ENCODE measurements at regions not wholly inside any gene's neighbourhood (a gene's known extent, or its start where the extent isn't known, plus 50 kb on each side); places are given as distances from the start of the nearest gene placed in this dataset.

DNA sequence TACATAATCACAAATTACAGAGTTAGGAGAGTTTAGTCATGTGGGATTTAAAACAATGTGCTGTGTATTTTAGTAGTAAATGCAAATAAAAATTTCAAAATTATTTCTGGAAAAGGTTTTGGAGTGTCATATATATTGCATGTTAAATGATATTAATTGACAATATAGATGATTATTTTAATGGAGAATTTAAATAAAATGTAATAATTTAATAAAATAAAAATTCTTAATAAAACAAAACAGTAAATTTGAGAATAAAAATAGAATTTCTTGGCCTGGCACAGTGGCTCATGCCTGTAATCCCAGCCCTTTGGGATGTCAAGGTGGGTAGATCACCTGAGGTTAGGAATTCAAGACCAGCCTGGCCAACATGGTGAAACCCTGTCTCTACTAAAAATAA lies 1442.8 kb upstream of the ALCAM start:
- no peaks in the 10 kb centered on the region for H3K36me3 ChIP-seq (ENCODE audit: control insufficient read depth in 3 of 3, insufficient read depth in 3 of 3, low read length in 3 of 3)
- H3K27ac ChIP-seq (ENCODE audit: low read depth, low read length): no peak overlapping the region
- no peak overlapping the region for H3K4me3 ChIP-seq (ENCODE audit: low read length in 3 of 3)
- H3K27me3 ChIP-seq (ENCODE audit: control insufficient read depth in 3 of 3, insufficient read depth in 3 of 3, low read length in 3 of 3): no peaks in the 10 kb centered on the region
- H3K9ac ChIP-seq (ENCODE audit: low read depth in 1 of 3, low read length in 3 of 3): no peak overlapping the region
- H3K9me3 ChIP-seq (ENCODE audit: control insufficient read depth in 3 of 3, low read length in 3 of 3): no peaks in the 10 kb centered on the region
- no peaks in the 10 kb centered on the region for H3K4me1 ChIP-seq (ENCODE audit: control insufficient read depth in 3 of 3, insufficient read depth in 3 of 3, low read length in 3 of 3)

GRCh38 chr3:103924544-103924943 lies 1442.2 kb upstream of the ALCAM start:
- no peaks in the 10 kb centered on the region for H3K36me3 ChIP-seq (ENCODE audit: control insufficient read depth in 3 of 3, insufficient read depth in 3 of 3, low read length in 3 of 3)

GRCh38 chr3:103926936-103927335 lies 1439.8 kb upstream of the ALCAM start:
- Histone ChIP-seq H3K9ac (ENCODE audit: low read depth in 1 of 3, low read length in 3 of 3) (no peak overlapping the region), H3K27ac (ENCODE audit: low read depth, low read length) (no peak overlapping the region), H3K36me3 (ENCODE audit: control insufficient read depth in 3 of 3, insufficient read depth in 3 of 3, low read length in 3 of 3) (no peaks in the 10 kb centered on the region), H3K27me3 (ENCODE audit: control insufficient read depth in 3 of 3, insufficient read depth in 3 of 3, low read length in 3 of 3) (no peaks in the 10 kb centered on the region), H3K9me3 (ENCODE audit: control insufficient read depth in 3 of 3, low read length in 3 of 3) (no peaks in the 10 kb centered on the region), H3K4me1 (ENCODE audit: control insufficient read depth in 3 of 3, insufficient read depth in 3 of 3, low read length in 3 of 3) (no peaks in the 10 kb centered on the region), H3K4me3 (ENCODE audit: low read length in 3 of 3) (no peak overlapping the region)

More at GRCh38 chr3:103924544-103924943, 1442.2 kb upstream of the ALCAM start:
- Histone ChIP-seq H3K27me3 (ENCODE audit: control insufficient read depth in 3 of 3, insufficient read depth in 3 of 3, low read length in 3 of 3) (no peaks in the 10 kb centered on the region), H3K9ac (ENCODE audit: low read depth in 1 of 3, low read length in 3 of 3) (no peak overlapping the region), H3K9me3 (ENCODE audit: control insufficient read depth in 3 of 3, low read length in 3 of 3) (no peaks in the 10 kb centered on the region), H3K4me1 (ENCODE audit: control insufficient read depth in 3 of 3, insufficient read depth in 3 of 3, low read length in 3 of 3) (no peaks in the 10 kb centered on the region), H3K27ac (ENCODE audit: low read depth, low read length) (no peak overlapping the region), H3K4me3 (ENCODE audit: low read length in 3 of 3) (no peak overlapping the region)

- Histone ChIP-seq H3K27ac (ENCODE audit: low read depth, low read length) (no peak overlapping the region), H3K9ac (ENCODE audit: low read depth in 1 of 3, low read length in 3 of 3) (no peak overlapping the region), H3K27me3 (ENCODE audit: control insufficient read depth in 3 of 3, insufficient read depth in 3 of 3, low read length in 3 of 3) (no peaks in the 10 kb centered on the region), H3K36me3 (ENCODE audit: control insufficient read depth in 3 of 3, insufficient read depth in 3 of 3, low read length in 3 of 3) (no peaks in the 10 kb centered on the region), H3K4me3 (ENCODE audit: low read length in 3 of 3) (no peak overlapping the region), H3K4me1 (ENCODE audit: control insufficient read depth in 3 of 3, insufficient read depth in 3 of 3, low read length in 3 of 3) (no peaks in the 10 kb centered on the region), H3K9me3 (ENCODE audit: control insufficient read depth in 3 of 3, low read length in 3 of 3) (no peaks in the 10 kb centered on the region)
Observed at GRCh38 chr3:103927896-103928295, 1438.8 kb upstream of the ALCAM start.

DNA sequence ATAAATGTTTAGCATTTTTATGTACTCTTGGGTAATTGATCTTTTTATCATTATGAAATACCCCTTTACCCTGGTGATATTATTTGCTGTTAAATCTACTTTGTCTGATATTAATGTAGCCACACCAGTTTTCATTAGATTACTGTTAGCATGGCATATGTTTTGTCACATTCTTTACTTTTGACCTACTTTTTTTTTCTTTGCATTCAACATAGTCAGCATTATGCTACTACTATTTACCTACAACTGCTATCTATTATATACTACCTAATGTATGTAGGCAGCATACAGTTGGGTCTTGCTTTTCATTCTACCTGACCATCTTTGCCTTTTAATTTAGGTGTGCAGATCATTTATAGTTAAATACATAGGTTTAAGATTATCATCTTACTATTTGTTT lies 1429.6 kb upstream of the ALCAM start:
- no peaks in the 10 kb centered on the region for H3K9me3 ChIP-seq (ENCODE audit: control insufficient read depth in 3 of 3, low read length in 3 of 3)
- no peaks in the 10 kb centered on the region for H3K4me1 ChIP-seq (ENCODE audit: control insufficient read depth in 3 of 3, insufficient read depth in 3 of 3, low read length in 3 of 3)
- no peaks in the 10 kb centered on the region for H3K27me3 ChIP-seq (ENCODE audit: control insufficient read depth in 3 of 3, insufficient read depth in 3 of 3, low read length in 3 of 3)
- H3K36me3 ChIP-seq (ENCODE audit: control insufficient read depth in 3 of 3, insufficient read depth in 3 of 3, low read length in 3 of 3): no peaks in the 10 kb centered on the region
- H3K9ac ChIP-seq (ENCODE audit: low read depth in 1 of 3, low read length in 3 of 3): no peak overlapping the region
- no peak overlapping the region for H3K4me3 ChIP-seq (ENCODE audit: low read length in 3 of 3)
- no peak overlapping the region for H3K27ac ChIP-seq (ENCODE audit: low read depth, low read length)

GRCh38 chr3:103947062-103947461 lies 1419.6 kb upstream of the ALCAM start:
- H3K27ac ChIP-seq (ENCODE audit: low read depth, low read length): no peak overlapping the region
- no peaks in the 10 kb centered on the region for H3K36me3 ChIP-seq (ENCODE audit: control insufficient read depth in 3 of 3, insufficient read depth in 3 of 3, low read length in 3 of 3)
- H3K4me3 ChIP-seq (ENCODE audit: low read length in 3 of 3): no peak overlapping the region
- H3K9me3 ChIP-seq (ENCODE audit: control insufficient read depth in 3 of 3, low read length in 3 of 3): no peaks in the 10 kb centered on the region
- no peak overlapping the region for H3K9ac ChIP-seq (ENCODE audit: low read depth in 1 of 3, low read length in 3 of 3)
- H3K4me1 ChIP-seq (ENCODE audit: control insufficient read depth in 3 of 3, insufficient read depth in 3 of 3, low read length in 3 of 3): no peaks in the 10 kb centered on the region
- no peaks in the 10 kb centered on the region for H3K27me3 ChIP-seq (ENCODE audit: control insufficient read depth in 3 of 3, insufficient read depth in 3 of 3, low read length in 3 of 3)

DNA sequence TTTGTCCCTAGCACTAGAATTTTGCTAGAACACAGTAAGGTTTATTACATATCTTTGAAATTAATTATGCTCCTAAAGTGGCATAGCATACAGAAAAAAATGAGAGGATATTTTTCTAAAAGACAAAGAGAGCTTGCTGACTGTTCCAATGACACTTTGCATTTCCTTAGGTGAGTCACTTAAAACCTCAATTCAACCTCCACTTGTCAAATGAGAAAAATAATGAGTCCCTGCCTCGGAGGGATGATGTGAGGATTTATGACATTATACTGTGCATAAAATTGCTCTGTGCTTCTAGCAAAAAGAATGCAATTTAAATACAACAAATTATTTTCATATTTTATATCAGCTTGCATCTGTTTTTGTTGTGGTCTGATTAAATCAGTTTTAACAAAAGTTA lies 1417.0 kb upstream of the ALCAM start:
- Histone ChIP-seq H3K27ac (ENCODE audit: low read depth, low read length) (no peak overlapping the region), H3K4me3 (ENCODE audit: low read length in 3 of 3) (no peak overlapping the region), H3K9me3 (ENCODE audit: control insufficient read depth in 3 of 3, low read length in 3 of 3) (no peaks in the 10 kb centered on the region), H3K9ac (ENCODE audit: low read depth in 1 of 3, low read length in 3 of 3) (no peak overlapping the region), H3K27me3 (ENCODE audit: control insufficient read depth in 3 of 3, insufficient read depth in 3 of 3, low read length in 3 of 3) (no peaks in the 10 kb centered on the region), H3K36me3 (ENCODE audit: control insufficient read depth in 3 of 3, insufficient read depth in 3 of 3, low read length in 3 of 3) (no peaks in the 10 kb centered on the region), H3K4me1 (ENCODE audit: control insufficient read depth in 3 of 3, insufficient read depth in 3 of 3, low read length in 3 of 3) (no peaks in the 10 kb centered on the region)

- Histone ChIP-seq H3K27ac (ENCODE audit: low read depth, low read length) (no peak overlapping the region), H3K4me1 (ENCODE audit: control insufficient read depth in 3 of 3, insufficient read depth in 3 of 3, low read length in 3 of 3) (no peaks in the 10 kb centered on the region), H3K9ac (ENCODE audit: low read depth in 1 of 3, low read length in 3 of 3) (no peak overlapping the region), H3K36me3 (ENCODE audit: control insufficient read depth in 3 of 3, insufficient read depth in 3 of 3, low read length in 3 of 3) (no peaks in the 10 kb centered on the region), H3K4me3 (ENCODE audit: low read length in 3 of 3) (no peak overlapping the region), H3K27me3 (ENCODE audit: control insufficient read depth in 3 of 3, insufficient read depth in 3 of 3, low read length in 3 of 3) (no peaks in the 10 kb centered on the region), H3K9me3 (ENCODE audit: control insufficient read depth in 3 of 3, low read length in 3 of 3) (no peaks in the 10 kb centered on the region)
Observed at GRCh38 chr3:103950676-103951075, 1416.0 kb upstream of the ALCAM start.

DNA sequence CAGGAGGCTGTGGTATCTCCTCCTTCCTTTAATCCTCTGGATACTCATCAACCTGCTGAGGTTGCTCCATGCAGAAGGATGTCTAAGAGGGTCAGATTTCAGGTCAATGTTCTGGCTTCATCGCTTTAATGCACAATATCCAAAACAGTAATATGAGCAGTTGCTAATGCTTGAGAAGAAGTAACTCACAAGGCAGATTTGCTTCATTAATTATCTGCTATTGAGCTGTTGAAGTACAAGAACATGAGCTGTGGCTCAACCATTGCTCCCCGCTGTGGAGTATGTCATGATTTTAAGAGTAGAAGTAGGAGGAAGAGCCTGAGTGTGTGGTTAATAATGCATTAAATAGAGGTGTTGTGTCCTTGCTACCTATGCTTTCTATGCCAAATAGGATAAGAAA lies 1412.9 kb upstream of the ALCAM start:
- Histone ChIP-seq H3K36me3 (ENCODE audit: control insufficient read depth in 3 of 3, insufficient read depth in 3 of 3, low read length in 3 of 3) (no peaks in the 10 kb centered on the region), H3K9me3 (ENCODE audit: control insufficient read depth in 3 of 3, low read length in 3 of 3) (no peaks in the 10 kb centered on the region), H3K9ac (ENCODE audit: low read depth in 1 of 3, low read length in 3 of 3) (no peak overlapping the region), H3K27ac (ENCODE audit: low read depth, low read length) (no peak overlapping the region), H3K4me1 (ENCODE audit: control insufficient read depth in 3 of 3, insufficient read depth in 3 of 3, low read length in 3 of 3) (no peaks in the 10 kb centered on the region), H3K4me3 (ENCODE audit: low read length in 3 of 3) (no peak overlapping the region), H3K27me3 (ENCODE audit: control insufficient read depth in 3 of 3, insufficient read depth in 3 of 3, low read length in 3 of 3) (no peaks in the 10 kb centered on the region)

DNA sequence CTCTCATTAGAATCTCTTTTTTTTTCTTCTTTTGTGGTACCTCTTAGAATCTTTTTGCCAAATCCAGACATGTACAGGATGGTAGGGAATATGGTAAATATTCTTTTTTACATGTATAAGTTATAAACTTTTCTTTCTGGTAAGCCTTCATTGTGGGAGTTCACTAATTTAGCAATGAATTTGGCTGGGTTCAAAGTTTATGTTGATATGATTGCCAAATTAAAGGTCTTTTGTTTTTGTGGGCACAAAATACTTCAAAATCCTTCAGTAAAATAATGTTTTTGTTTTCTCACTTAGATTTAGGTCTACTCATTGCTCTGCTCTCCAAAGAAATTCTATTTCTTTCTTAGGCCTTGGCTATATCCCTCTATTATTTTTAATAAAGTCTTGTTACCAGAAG lies 1405.9 kb upstream of the ALCAM start:
- H3K4me1 ChIP-seq (ENCODE audit: control insufficient read depth in 3 of 3, insufficient read depth in 3 of 3, low read length in 3 of 3): no peaks in the 10 kb centered on the region
- H3K27ac ChIP-seq (ENCODE audit: low read depth, low read length): no peak overlapping the region
- no peak overlapping the region for H3K9ac ChIP-seq (ENCODE audit: low read depth in 1 of 3, low read length in 3 of 3)
- no peaks in the 10 kb centered on the region for H3K27me3 ChIP-seq (ENCODE audit: control insufficient read depth in 3 of 3, insufficient read depth in 3 of 3, low read length in 3 of 3)
- no peak overlapping the region for H3K4me3 ChIP-seq (ENCODE audit: low read length in 3 of 3)
- H3K36me3 ChIP-seq (ENCODE audit: control insufficient read depth in 3 of 3, insufficient read depth in 3 of 3, low read length in 3 of 3): no peaks in the 10 kb centered on the region
- no peaks in the 10 kb centered on the region for H3K9me3 ChIP-seq (ENCODE audit: control insufficient read depth in 3 of 3, low read length in 3 of 3)

- H3K9me3 ChIP-seq (ENCODE audit: control insufficient read depth in 3 of 3, low read length in 3 of 3): no peaks in the 10 kb centered on the region
Observed at GRCh38 chr3:103963599-103963998, 1403.1 kb upstream of the ALCAM start.

More at GRCh38 chr3:103963599-103963998, 1403.1 kb upstream of the ALCAM start:
- no peak overlapping the region for H3K9ac ChIP-seq (ENCODE audit: low read depth in 1 of 3, low read length in 3 of 3)
- H3K36me3 ChIP-seq (ENCODE audit: control insufficient read depth in 3 of 3, insufficient read depth in 3 of 3, low read length in 3 of 3): no peaks in the 10 kb centered on the region
- H3K4me1 ChIP-seq (ENCODE audit: control insufficient read depth in 3 of 3, insufficient read depth in 3 of 3, low read length in 3 of 3): no peaks in the 10 kb centered on the region
- no peak overlapping the region for H3K27ac ChIP-seq (ENCODE audit: low read depth, low read length)
- H3K4me3 ChIP-seq (ENCODE audit: low read length in 3 of 3): no peak overlapping the region
- no peaks in the 10 kb centered on the region for H3K27me3 ChIP-seq (ENCODE audit: control insufficient read depth in 3 of 3, insufficient read depth in 3 of 3, low read length in 3 of 3)

Measured in skeletal muscle tissue (tissue), 3 donors.